ENCODE measurements at regions not wholly inside any gene's neighbourhood (a gene's known extent, or its start where the extent isn't known, plus 50 kb on each side); places are given as distances from the start of the nearest gene placed in this dataset.

- Histone ChIP-seq H3K27ac (ENCODE audit: low read length) (no peak overlapping the region), H3K9me3 (ENCODE audit: insufficient read depth, low read length, severe bottlenecking) (no peaks in the 10 kb centered on the region), H3K27me3 (ENCODE audit: insufficient read depth, low read length, poor library complexity) (peaks cover 3% of the 10 kb centered on the region), H3K79me2 (ENCODE audit: insufficient read depth, low read length) (no peaks in the 10 kb centered on the region), H3K36me3 (ENCODE audit: insufficient read depth, low read length) (no peaks in the 10 kb centered on the region), H3K9ac (ENCODE audit: low read depth, low read length) (no peak overlapping the region), H3K4me1 (ENCODE audit: insufficient read depth, low read length) (no peaks in the 10 kb centered on the region), H3K4me2 (ENCODE audit: insufficient read depth, low read length) (no peak overlapping the region), H4K20me1 (ENCODE audit: insufficient read depth, low read length) (no peaks in the 10 kb centered on the region), H2AFZ (ENCODE audit: low read depth, low read length) (no peak overlapping the region), H3K4me3 (ENCODE audit: low read depth in 1 of 2, low read length in 2 of 2) (no peak overlapping the region)
- no peak for ATAC-seq (ENCODE audit: insufficient read depth, low read depth)
- TF ChIP-seq EZH2 (IDR thresholded peaks at IDR 0.05; ENCODE audit: borderline replicate concordance, low read depth, low read length, severe bottlenecking) (no peak), CTCF (IDR thresholded peaks at IDR 0.05; ENCODE audit: borderline replicate concordance, extremely low read depth, low read length, poor library complexity, severe bottlenecking) (no peak)
- no peak for DNase-seq
Measured at GRCh38 chr11:19349340-19350025, 108.7 kb upstream of the E2F8 start.

GRCh38 chr11:19347911-19348310 lies 107.2 kb upstream of the E2F8 start:
- ATAC-seq (ENCODE audit: insufficient read depth, low read depth) (0 out of 3 replicates have a peak, but pooled peaks have one; percentile 17), DNase-seq (no peak)
- no peak overlapping the region for H2AFZ ChIP-seq (ENCODE audit: low read depth, low read length)
- H3K9ac ChIP-seq (ENCODE audit: low read depth, low read length): no peak overlapping the region
- no peaks in the 10 kb centered on the region for H3K27me3 ChIP-seq (ENCODE audit: insufficient read depth, low read length, poor library complexity)
- no peaks in the 10 kb centered on the region for H4K20me1 ChIP-seq (ENCODE audit: insufficient read depth, low read length)
- TF ChIP-seq EZH2 (IDR thresholded peaks at IDR 0.05; ENCODE audit: borderline replicate concordance, low read depth, low read length, severe bottlenecking): no peak
- TF ChIP-seq CTCF (IDR thresholded peaks at IDR 0.05; ENCODE audit: borderline replicate concordance, extremely low read depth, low read length, poor library complexity, severe bottlenecking): no peak
- no peaks in the 10 kb centered on the region for H3K36me3 ChIP-seq (ENCODE audit: insufficient read depth, low read length)
- no peaks in the 10 kb centered on the region for H3K9me3 ChIP-seq (ENCODE audit: insufficient read depth, low read length, severe bottlenecking)
- no peak overlapping the region for H3K4me2 ChIP-seq (ENCODE audit: insufficient read depth, low read length)
- H3K27ac ChIP-seq (ENCODE audit: low read length): no peak overlapping the region
- no peak overlapping the region for H3K4me3 ChIP-seq (ENCODE audit: low read depth in 1 of 2, low read length in 2 of 2)
- no peaks in the 10 kb centered on the region for H3K79me2 ChIP-seq (ENCODE audit: insufficient read depth, low read length)
- H3K4me1 ChIP-seq (ENCODE audit: insufficient read depth, low read length): no peaks in the 10 kb centered on the region

- Histone ChIP-seq H3K79me2 (ENCODE audit: insufficient read depth, low read length) (no peaks in the 10 kb centered on the region), H3K4me1 (ENCODE audit: insufficient read depth, low read length) (no peaks in the 10 kb centered on the region), H3K27me3 (ENCODE audit: insufficient read depth, low read length, poor library complexity) (no peaks in the 10 kb centered on the region), H3K4me2 (ENCODE audit: insufficient read depth, low read length) (no peak overlapping the region), H3K4me3 (ENCODE audit: low read depth in 1 of 2, low read length in 2 of 2) (no peak overlapping the region), H2AFZ (ENCODE audit: low read depth, low read length) (no peak overlapping the region), H3K36me3 (ENCODE audit: insufficient read depth, low read length) (no peaks in the 10 kb centered on the region), H3K9ac (ENCODE audit: low read depth, low read length) (no peak overlapping the region), H3K9me3 (ENCODE audit: insufficient read depth, low read length, severe bottlenecking) (no peaks in the 10 kb centered on the region), H4K20me1 (ENCODE audit: insufficient read depth, low read length) (no peaks in the 10 kb centered on the region), H3K27ac (ENCODE audit: low read length) (no peak overlapping the region)
- no peak for ATAC-seq (ENCODE audit: insufficient read depth, low read depth)
- no peak for TF ChIP-seq EZH2 (IDR thresholded peaks at IDR 0.05; ENCODE audit: borderline replicate concordance, low read depth, low read length, severe bottlenecking)
- TF ChIP-seq CTCF (IDR thresholded peaks at IDR 0.05; ENCODE audit: borderline replicate concordance, extremely low read depth, low read length, poor library complexity, severe bottlenecking): no peak
- no peak for DNase-seq
Measured at GRCh38 chr11:19345848-19346681, 105.3 kb upstream of the E2F8 start.
